H9 (cell line): ENCODE measurements at regions not wholly inside any gene's neighbourhood (a gene's known extent, or its start where the extent isn't known, plus 50 kb on each side); places are given as distances from the start of the nearest gene placed in this dataset.

ENCODE experiments used
- DNase-seq: peaks from one replicate; pipeline ENCODE4 v3.0.0-alpha.2; 2017
- H2AFZ ChIP-seq: one replicate; pipeline ENCODE4 v1.6.1; 2013; ENCODE audit warnings: mild to moderate bottlenecking, low read length, control low read depth, moderate library complexity
- H2AK5ac ChIP-seq: 2 replicates; pipeline ENCODE4 v1.6.1; 2013; ENCODE audit warnings: low read length, control low read depth, mixed read lengths; ENCODE audit not compliant: insufficient read length
- H2BK120ac ChIP-seq: one replicate; pipeline ENCODE4 v1.6.1; 2013; ENCODE audit warnings: low read depth, mild to moderate bottlenecking, low read length, control low read depth, inconsistent platforms; ENCODE audit not compliant: poor library complexity, severe bottlenecking
- H2BK12ac ChIP-seq: 2 replicates; pipeline ENCODE4 v1.6.1; 2013; ENCODE audit warnings: low read length, control low read depth, mixed read lengths, low read depth; ENCODE audit not compliant: insufficient read length
- H2BK15ac ChIP-seq: 2 replicates; pipeline ENCODE4 v1.6.1; 2013; ENCODE audit warnings: low read depth, low read length, control low read depth
- H2BK20ac ChIP-seq: one replicate; pipeline ENCODE4 v1.6.1; 2013; ENCODE audit warnings: low read depth, mild to moderate bottlenecking, low read length, control low read depth, inconsistent platforms; ENCODE audit not compliant: poor library complexity, severe bottlenecking
- H2BK5ac ChIP-seq: 2 replicates; pipeline ENCODE4 v1.6.1; 2013; ENCODE audit warnings: low read length, control low read depth, mixed read lengths; ENCODE audit not compliant: insufficient read length
- H3K14ac ChIP-seq: 2 replicates; pipeline ENCODE4 v1.6.1; 2013; ENCODE audit warnings: low read length, control low read depth; ENCODE audit not compliant: insufficient read depth
- H3K18ac ChIP-seq: 2 replicates; pipeline ENCODE4 v1.6.1; 2013; ENCODE audit warnings: low read depth, mild to moderate bottlenecking, mixed read lengths, low read length, control low read depth; ENCODE audit not compliant: insufficient read length
- H3K23ac ChIP-seq: 2 replicates; pipeline ENCODE4 v1.6.1; 2013; ENCODE audit warnings: low read length, control low read depth, mixed read lengths, low read depth; ENCODE audit not compliant: insufficient read length
- H3K23me2 ChIP-seq: 2 replicates; pipeline ENCODE4 v1.6.1; 2013; ENCODE audit warnings: low read depth, mild to moderate bottlenecking, mixed read lengths, low read length, control low read depth; ENCODE audit not compliant: insufficient read length, poor library complexity, severe bottlenecking
- H3K27ac ChIP-seq: 2 replicates; pipeline ENCODE4 v1.5.1; 2013; ENCODE audit warnings: low read length, control low read depth, mixed read lengths, low read depth; ENCODE audit not compliant: insufficient read length
- H3K27me3 ChIP-seq: 2 replicates; pipeline ENCODE4 v1.6.1; 2013; ENCODE audit warnings: low read length, control low read depth, inconsistent platforms; ENCODE audit not compliant: insufficient read depth
- H3K4ac ChIP-seq: 2 replicates; pipeline ENCODE4 v1.6.1; 2013; ENCODE audit warnings: low read depth, mild to moderate bottlenecking, control low read depth, inconsistent platforms, low read length, moderate library complexity
- H3K4me1 ChIP-seq: 2 replicates; pipeline ENCODE4 v1.6.1; 2013; ENCODE audit warnings: low read length, control low read depth, inconsistent platforms; ENCODE audit not compliant: insufficient read depth
- H3K4me2 ChIP-seq: 2 replicates; pipeline ENCODE4 v1.6.1; 2013; ENCODE audit warnings: low read length, control low read depth, mixed read lengths; ENCODE audit not compliant: insufficient read length, insufficient read depth
- H3K56ac ChIP-seq: 2 replicates; pipeline ENCODE4 v1.6.1; 2013; ENCODE audit warnings: low read depth, mild to moderate bottlenecking, mixed read lengths, low read length, control low read depth; ENCODE audit not compliant: insufficient read length
- H3K79me1 ChIP-seq: 2 replicates; pipeline ENCODE4 v1.6.1; 2013; ENCODE audit warnings: low read depth, mild to moderate bottlenecking, moderate library complexity, low read length, control low read depth, inconsistent platforms; ENCODE audit not compliant: insufficient read depth, poor library complexity, severe bottlenecking
- H3K79me2 ChIP-seq: 2 replicates; pipeline ENCODE4 v1.6.1; 2013; ENCODE audit warnings: low read length, control low read depth, inconsistent platforms; ENCODE audit not compliant: insufficient read depth
- H3K9ac ChIP-seq: 2 replicates; pipeline ENCODE4 v1.6.1; 2013; ENCODE audit warnings: low read length, control low read depth, mixed read lengths; ENCODE audit not compliant: insufficient read length; ENCODE audit errors: extremely low read depth
- H3K9me3 ChIP-seq: one replicate; pipeline ENCODE4 v1.6.1; 2013; ENCODE audit warnings: low read depth, low read length, inconsistent platforms; ENCODE audit not compliant: control insufficient read depth
- H3T11ph ChIP-seq: one replicate; pipeline ENCODE4 v1.6.1; 2013; ENCODE audit warnings: mild to moderate bottlenecking, low read length, control low read depth, inconsistent platforms
- H4K20me1 ChIP-seq: one replicate; pipeline ENCODE4 v1.6.1; 2013; ENCODE audit not compliant: control insufficient read depth, insufficient read length, insufficient read depth
- H4K5ac ChIP-seq: 2 replicates; pipeline ENCODE4 v1.6.1; 2013; ENCODE audit warnings: low read depth, mild to moderate bottlenecking, mixed read lengths, low read length, control low read depth; ENCODE audit not compliant: insufficient read length
- H4K8ac ChIP-seq: replicated peaks from 2 replicates; pipeline ENCODE4 v1.6.1; 2013; ENCODE audit warnings: low read length, control low read depth, mixed read lengths, low read depth; ENCODE audit not compliant: insufficient read length
- H4K91ac ChIP-seq: 2 replicates; pipeline ENCODE4 v1.6.1; 2013; ENCODE audit warnings: low read depth, mild to moderate bottlenecking, moderate library complexity, mixed read lengths, low read length, control low read depth; ENCODE audit not compliant: insufficient read length
- H3K27ac Mint-ChIP-seq, 3 experiments: 2 replicates in 2 of 3; 3 replicates in 1 of 3; pipeline ENCODE4 v1.8.0; 2020 to 2021; ENCODE audit warnings: mixed read lengths in 3 of 3, mild to moderate bottlenecking in 1 of 3, moderate library complexity in 1 of 3
- H3K27me3 Mint-ChIP-seq: 2 replicates; pipeline ENCODE4 v1.8.0; 2021; ENCODE audit warnings: low read depth, mild to moderate bottlenecking, moderate library complexity, mixed read lengths
- H3K36me3 Mint-ChIP-seq, 3 experiments: 2 replicates in 2 of 3; 3 replicates in 1 of 3; pipeline ENCODE4 v1.8.0; 2020 to 2021; ENCODE audit warnings: low read depth in 3 of 3, mixed read lengths in 3 of 3; ENCODE audit not compliant: insufficient read depth in 1 of 3
- H3K4me1 Mint-ChIP-seq, 2 experiments: 2 replicates each; pipeline ENCODE4 v1.8.0; 2020; ENCODE audit warnings: mixed read lengths in 2 of 2
- H3K4me3 Mint-ChIP-seq, 2 experiments: 2 replicates in 1 of 2; 3 replicates in 1 of 2; pipeline ENCODE4 v1.8.0; 2020 to 2021; ENCODE audit warnings: mild to moderate bottlenecking in 2 of 2, mixed read lengths in 2 of 2, moderate library complexity in 1 of 2
- H3K9me3 Mint-ChIP-seq, 2 experiments: 2 replicates in 1 of 2; 3 replicates in 1 of 2; pipeline ENCODE4 v1.8.0; 2020; ENCODE audit warnings: mild to moderate bottlenecking in 2 of 2, mixed read lengths in 2 of 2, moderate library complexity in 1 of 2
- CTCF ChIP-seq: fragments of 200-600 bp; sonication (generic); conservative IDR thresholded peaks from 3 replicates; pipeline ENCODE4 v1.8.0; 2021; ENCODE audit warnings: antibody characterized with exemption, mild to moderate bottlenecking
- WGBS: extraction: QIAGEN DNeasy Blood & Tissue Kit; methylation state at CpG from one replicate; pipeline ENCODE4 v1.1.7; 2013; ENCODE audit warnings: missing lambda C conversion rate, low lambda C conversion rate, mixed read lengths; ENCODE audit not compliant: insufficient read length; ENCODE audit errors: extremely low coverage; 5-methylcytosine and 5-hydroxymethylcytosine counted together

GRCh38 chr6:137975188-137975940, 108.3 kb downstream of the TNFAIP3 start:
- H3K14ac ChIP-seq: no peak overlapping the region
- no peaks in the 10 kb centered on the region for H3K36me3 Mint-ChIP-seq
- H2BK15ac ChIP-seq: no peak overlapping the region
- no peak overlapping the region for H2BK5ac ChIP-seq
- H4K91ac ChIP-seq: no peak overlapping the region
- no peak overlapping the region for H3K56ac ChIP-seq
- H3K23me2 ChIP-seq: no peaks in the 10 kb centered on the region
- no peak for DNase-seq
- H3K27ac Mint-ChIP-seq: peak overlapping the region in 1 of 3 experiments; percentile 15; a peak in 1 of 7 replicates
- H3K79me2 ChIP-seq: no peaks in the 10 kb centered on the region
- H3T11ph ChIP-seq: no peak overlapping the region
- no peaks in the 10 kb centered on the region; the same call in 1 of the 2 replicates for H3K27me3 Mint-ChIP-seq
- H3K9ac ChIP-seq: no peak overlapping the region
- H3K79me1 ChIP-seq: no peaks in the 10 kb centered on the region
- no peak overlapping the region for H2BK120ac ChIP-seq
- no peak overlapping the region for H2AFZ ChIP-seq
- TF ChIP-seq CTCF: peak; percentile 34; the same call in 2 of the 3 replicates
- no peaks in the 10 kb centered on the region for H3K27me3 ChIP-seq
- H3K4me2 ChIP-seq: no peak overlapping the region
- no peaks in the 10 kb centered on the region for H3K9me3 ChIP-seq
- no peak overlapping the region for H3K27ac ChIP-seq
- H2BK12ac ChIP-seq: no peak overlapping the region
- H3K4ac ChIP-seq: no peak overlapping the region
- H4K20me1 ChIP-seq: no peaks in the 10 kb centered on the region
- no peak overlapping the region for H2AK5ac ChIP-seq
- peaks cover 6 to 10% of the 10 kb centered on the region in 2 experiments for H3K4me1 Mint-ChIP-seq
- no peak overlapping the region for H3K18ac ChIP-seq
- no peaks in the 10 kb centered on the region; a peak in 1 of 5 replicates for H3K9me3 Mint-ChIP-seq
- no peak overlapping the region for H4K5ac ChIP-seq
- WGBS: no CpG with 5 or more reads among the region's 6 CpGs
- no peak overlapping the region for H2BK20ac ChIP-seq
- no peak overlapping the region for H3K4me3 Mint-ChIP-seq
- H3K4me1 ChIP-seq: no peaks in the 10 kb centered on the region
- no peak overlapping the region for H4K8ac ChIP-seq
- no peak overlapping the region for H3K23ac ChIP-seq
